ENCODE measurements at regions not wholly inside any gene's neighbourhood (a gene's known extent, or its start where the extent isn't known, plus 50 kb on each side); places are given as distances from the start of the nearest gene placed in this dataset.

- H3K27ac Mint-ChIP-seq (ENCODE audit: unreplicated experiment) = peak overlapping the region; percentile 12
- peaks cover 24% of the 10 kb centered on the region for H3K4me1 Mint-ChIP-seq (ENCODE audit: low read depth, unreplicated experiment)
- peaks cover 7% of the 10 kb centered on the region for H3K36me3 Mint-ChIP-seq (ENCODE audit: unreplicated experiment)
- DNase-seq = no peak
- TF ChIP-seq, protein P1, sequence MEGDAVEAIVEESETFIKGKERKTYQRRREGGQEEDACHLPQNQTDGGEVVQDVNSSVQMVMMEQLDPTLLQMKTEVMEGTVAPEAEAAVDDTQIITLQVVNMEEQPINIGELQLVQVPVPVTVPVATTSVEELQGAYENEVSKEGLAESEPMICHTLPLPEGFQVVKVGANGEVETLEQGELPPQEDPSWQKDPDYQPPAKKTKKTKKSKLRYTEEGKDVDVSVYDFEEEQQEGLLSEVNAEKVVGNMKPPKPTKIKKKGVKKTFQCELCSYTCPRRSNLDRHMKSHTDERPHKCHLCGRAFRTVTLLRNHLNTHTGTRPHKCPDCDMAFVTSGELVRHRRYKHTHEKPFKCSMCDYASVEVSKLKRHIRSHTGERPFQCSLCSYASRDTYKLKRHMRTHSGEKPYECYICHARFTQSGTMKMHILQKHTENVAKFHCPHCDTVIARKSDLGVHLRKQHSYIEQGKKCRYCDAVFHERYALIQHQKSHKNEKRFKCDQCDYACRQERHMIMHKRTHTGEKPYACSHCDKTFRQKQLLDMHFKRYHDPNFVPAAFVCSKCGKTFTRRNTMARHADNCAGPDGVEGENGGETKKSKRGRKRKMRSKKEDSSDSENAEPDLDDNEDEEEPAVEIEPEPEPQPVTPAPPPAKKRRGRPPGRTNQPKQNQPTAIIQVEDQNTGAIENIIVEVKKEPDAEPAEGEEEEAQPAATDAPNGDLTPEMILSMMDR (IDR thresholded peaks at IDR 0.05; ENCODE audit: partially characterized antibody, unreplicated experiment) = no peak
- H3K9me3 Mint-ChIP-seq (ENCODE audit: unreplicated experiment) = peaks cover 7% of the 10 kb centered on the region
- peaks cover 1% of the 10 kb centered on the region for H3K27me3 Mint-ChIP-seq (ENCODE audit: unreplicated experiment)
- no peak overlapping the region for H3K4me3 Mint-ChIP-seq (ENCODE audit: unreplicated experiment)
Observed at GRCh38 chr5:96597438-96598020, 64.6 kb upstream of the CAST start.

- TF ChIP-seq, protein P1 (IDR thresholded peaks at IDR 0.05; ENCODE audit: partially characterized antibody, unreplicated experiment) = no peak
- Mint-ChIP-seq H3K9me3 (ENCODE audit: unreplicated experiment) (peaks cover 4% of the 10 kb centered on the region), H3K36me3 (ENCODE audit: unreplicated experiment) (peaks cover 7% of the 10 kb centered on the region), H3K27ac (ENCODE audit: unreplicated experiment) (no peak overlapping the region), H3K4me3 (ENCODE audit: unreplicated experiment) (no peak overlapping the region), H3K27me3 (ENCODE audit: unreplicated experiment) (peaks cover 1% of the 10 kb centered on the region), H3K4me1 (ENCODE audit: low read depth, unreplicated experiment) (peaks cover 12% of the 10 kb centered on the region)
- no peak for DNase-seq
Observed at GRCh38 chr5:96601200-96601599, 61.0 kb upstream of the CAST start.

DNA sequence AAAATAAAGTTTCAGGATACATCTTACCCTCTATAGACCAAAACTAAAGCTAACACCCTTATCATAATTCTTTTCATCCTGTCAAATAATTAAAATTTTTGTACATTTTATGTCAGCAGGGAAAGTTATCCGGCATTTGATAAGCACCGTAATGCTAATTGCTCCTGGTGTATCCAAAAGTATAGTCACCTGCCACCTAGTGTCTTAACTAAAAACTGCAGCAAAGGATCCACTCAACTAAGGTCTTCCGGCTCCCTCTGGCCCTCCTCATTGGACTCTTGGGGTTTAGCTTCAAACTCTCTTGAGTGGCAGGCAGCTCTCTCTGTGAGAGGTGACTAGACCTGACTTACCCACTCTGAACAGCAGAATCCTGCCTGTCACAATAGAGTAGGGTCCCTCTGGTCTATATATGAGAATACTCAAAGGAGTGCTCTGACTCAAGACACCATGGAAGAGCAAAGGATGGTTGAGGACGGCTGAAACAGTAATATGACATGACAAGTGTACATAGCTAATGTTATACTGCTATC, 60.4 kb upstream of the CAST start:
- Mint-ChIP-seq H3K9me3 (ENCODE audit: unreplicated experiment) (peaks cover 4% of the 10 kb centered on the region), H3K27ac (ENCODE audit: unreplicated experiment) (no peak overlapping the region), H3K36me3 (ENCODE audit: unreplicated experiment) (peaks cover 7% of the 10 kb centered on the region), H3K27me3 (ENCODE audit: unreplicated experiment) (no peaks in the 10 kb centered on the region), H3K4me1 (ENCODE audit: low read depth, unreplicated experiment) (peaks cover 12% of the 10 kb centered on the region), H3K4me3 (ENCODE audit: unreplicated experiment) (no peak overlapping the region)
- TF ChIP-seq, protein P1 (IDR thresholded peaks at IDR 0.05; ENCODE audit: partially characterized antibody, unreplicated experiment) = peak; percentile 82
- no peak for DNase-seq

DNA sequence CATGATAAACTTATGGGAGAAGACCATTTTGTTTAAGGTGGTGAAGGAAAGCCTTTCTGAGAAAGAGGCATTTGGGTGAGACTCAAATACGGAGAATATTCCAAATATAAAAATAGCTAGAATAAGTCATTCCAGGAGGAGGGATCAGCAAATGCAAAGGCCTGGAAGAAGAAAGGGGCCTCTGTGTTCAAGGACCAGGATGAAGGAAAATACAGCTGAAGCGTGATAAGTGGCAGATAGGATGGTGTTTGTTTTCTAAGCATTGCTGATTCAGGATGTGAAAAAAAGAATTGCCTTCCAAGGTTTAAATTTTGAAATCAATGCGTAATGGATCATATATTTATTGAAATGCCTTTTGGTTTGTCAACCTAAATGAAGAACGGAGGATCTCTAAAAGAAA, 59.4 kb upstream of the CAST start:
- DNase-seq = no peak
- TF ChIP-seq, protein P1 (IDR thresholded peaks at IDR 0.05; ENCODE audit: partially characterized antibody, unreplicated experiment) = no peak
- Mint-ChIP-seq H3K36me3 (ENCODE audit: unreplicated experiment) (peaks cover 7% of the 10 kb centered on the region), H3K4me1 (ENCODE audit: low read depth, unreplicated experiment) (peaks cover 5% of the 10 kb centered on the region), H3K9me3 (ENCODE audit: unreplicated experiment) (peaks cover 2% of the 10 kb centered on the region), H3K4me3 (ENCODE audit: unreplicated experiment) (no peak overlapping the region), H3K27me3 (ENCODE audit: unreplicated experiment) (no peaks in the 10 kb centered on the region), H3K27ac (ENCODE audit: unreplicated experiment) (no peak overlapping the region)

DNA sequence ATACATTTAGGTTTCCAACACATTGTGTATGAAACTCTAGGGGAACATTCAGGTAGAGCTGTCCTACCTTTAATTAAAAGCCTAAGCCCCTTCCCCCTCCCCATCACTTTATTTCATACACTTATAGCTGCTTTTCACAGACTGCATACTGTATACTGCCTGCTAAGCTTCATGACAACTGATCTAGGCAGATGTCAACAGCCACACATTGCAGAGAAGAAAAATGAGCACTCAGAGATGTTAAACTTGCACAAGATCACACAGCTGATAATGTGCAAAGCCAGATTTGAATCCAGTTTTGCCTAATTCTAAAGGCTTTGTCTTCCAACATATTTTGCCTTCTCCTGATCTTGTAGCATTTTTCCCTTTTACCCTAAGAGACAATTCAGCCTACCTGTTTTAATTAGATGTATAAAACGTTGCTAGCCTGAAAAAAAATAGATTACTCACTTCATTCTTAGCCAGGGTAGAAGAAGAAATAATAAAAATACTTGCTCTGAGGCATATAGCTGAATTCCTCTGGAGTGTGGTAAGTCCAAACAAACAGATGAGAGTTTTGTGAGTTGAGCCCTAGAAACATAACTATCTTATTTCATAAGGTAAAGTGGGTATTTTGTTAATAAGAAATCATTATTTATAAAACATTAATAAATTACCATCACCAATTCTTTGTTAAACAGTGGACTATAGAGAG, 56.9 kb upstream of the CAST start:
- peaks cover under 1% of the 10 kb centered on the region for H3K9me3 Mint-ChIP-seq (ENCODE audit: unreplicated experiment)
- H3K27me3 Mint-ChIP-seq (ENCODE audit: unreplicated experiment) = no peaks in the 10 kb centered on the region
- no peak overlapping the region for H3K27ac Mint-ChIP-seq (ENCODE audit: unreplicated experiment)
- no peak for DNase-seq
- H3K4me3 Mint-ChIP-seq (ENCODE audit: unreplicated experiment) = no peak overlapping the region
- TF ChIP-seq, protein P1 (IDR thresholded peaks at IDR 0.05; ENCODE audit: partially characterized antibody, unreplicated experiment) = no peak
- no peaks in the 10 kb centered on the region for H3K36me3 Mint-ChIP-seq (ENCODE audit: unreplicated experiment)
- H3K4me1 Mint-ChIP-seq (ENCODE audit: low read depth, unreplicated experiment) = peaks cover 5% of the 10 kb centered on the region
